WTC11 (cell line): ENCODE measurements at regions not wholly inside any gene's neighbourhood (a gene's known extent, or its start where the extent isn't known, plus 50 kb on each side); places are given as distances from the start of the nearest gene placed in this dataset.

Experiments
- ATAC-seq: fragments of 200-7000 bp; cut with Tn5 transposase; 2 replicates; pipeline ENCODE4 v1.10.0; 2021; ENCODE audit warnings: mild to moderate bottlenecking, moderate library complexity
- CTCF ChIA-PET: fragments of 300-600 bp; sonication (Branson Sonifier 250); formaldehyde crosslinking; loops from one replicate; lab custom pipeline; 2021; ENCODE audit warnings: antibody characterized with exemption; lab: Charles Lee
- POLR2A ChIA-PET: fragments of 350-600 bp; sonication (Branson Sonifier 250); formaldehyde crosslinking; loops from one replicate; lab custom pipeline; 2021; ENCODE audit warnings: antibody characterized with exemption; lab: Charles Lee
- DNase-seq: peaks from one replicate; pipeline ENCODE4 v3.0.0; 2021; ENCODE audit warnings: low spot score
- H3K27ac Mint-ChIP-seq: 2 replicates; pipeline ENCODE4 v1.8.0; 2021; ENCODE audit warnings: mixed read lengths
- H3K27me3 Mint-ChIP-seq: 2 replicates; pipeline ENCODE4 v1.8.0; 2021; ENCODE audit warnings: low read depth, mild to moderate bottlenecking, moderate library complexity, mixed read lengths
- H3K36me3 Mint-ChIP-seq: 2 replicates; pipeline ENCODE4 v1.8.0; 2021; ENCODE audit warnings: mixed read lengths
- H3K4me1 Mint-ChIP-seq: 2 replicates; pipeline ENCODE4 v1.8.0; 2022; ENCODE audit warnings: mixed read lengths
- H3K4me3 Mint-ChIP-seq: 2 replicates; pipeline ENCODE4 v1.8.0; 2021; ENCODE audit warnings: mild to moderate bottlenecking, moderate library complexity, mixed read lengths
- H3K9me3 Mint-ChIP-seq: 2 replicates; pipeline ENCODE4 v1.8.0; 2021; ENCODE audit warnings: mixed read lengths
- ATF6 ChIP-seq: sonication (generic); formaldehyde crosslinking; IDR thresholded peaks from 2 replicates; pipeline ENCODE4 v1.8.1; 2023; ENCODE audit warnings: mild to moderate bottlenecking, missing genetic modification reagents
- EMX1 ChIP-seq: fragments of 250-450 bp; sonication (Bioruptor Pico); IDR thresholded peaks from 2 replicates; pipeline ENCODE4 v1.8.0; 2021; ENCODE audit warnings: mild to moderate bottlenecking
- ERG ChIP-seq: fragments of 250-450 bp; sonication (Bioruptor Pico); IDR thresholded peaks from 2 replicates; pipeline ENCODE4 v1.8.0; 2021; ENCODE audit warnings: mild to moderate bottlenecking
- HMGXB4 ChIP-seq: sonication (generic); formaldehyde crosslinking; IDR thresholded peaks from 2 replicates; pipeline ENCODE4 v1.8.1; 2023; ENCODE audit warnings: mild to moderate bottlenecking, moderate library complexity, missing genetic modification reagents
- MAX ChIP-seq: sonication (generic); formaldehyde crosslinking; IDR thresholded peaks from 2 replicates; pipeline ENCODE4 v1.8.0; 2022; ENCODE audit warnings: mild to moderate bottlenecking, missing genetic modification reagents
- MXD4 ChIP-seq: fragments of 250-450 bp; sonication (Bioruptor Pico); IDR thresholded peaks from 2 replicates; pipeline ENCODE4 v1.8.0; 2021; ENCODE audit warnings: mild to moderate bottlenecking, moderate library complexity, borderline replicate concordance
- NR3C1 ChIP-seq: sonication (generic); formaldehyde crosslinking; conservative IDR thresholded peaks from 2 replicates; pipeline ENCODE4 v1.8.1; 2023; ENCODE audit warnings: low read depth, mild to moderate bottlenecking, missing genetic modification reagents
- PRDM15 ChIP-seq: sonication (generic); formaldehyde crosslinking; IDR thresholded peaks from 2 replicates; pipeline ENCODE4 v1.8.0; 2022; ENCODE audit warnings: missing genetic modification reagents
- PREB ChIP-seq: sonication (generic); formaldehyde crosslinking; IDR thresholded peaks from 2 replicates; pipeline ENCODE4 v1.8.1; 2022; ENCODE audit warnings: mild to moderate bottlenecking, missing genetic modification reagents, moderate library complexity, borderline replicate concordance
- USF1 ChIP-seq: sonication (generic); formaldehyde crosslinking; IDR thresholded peaks from 2 replicates; pipeline ENCODE4 v1.8.0; 2022; ENCODE audit warnings: mild to moderate bottlenecking, missing genetic modification reagents
- ZBTB43 ChIP-seq: sonication (generic); formaldehyde crosslinking; IDR thresholded peaks from 2 replicates; pipeline ENCODE4 v1.8.1; 2023; ENCODE audit warnings: mild to moderate bottlenecking, missing genetic modification reagents
- ZNF138 ChIP-seq: sonication (generic); formaldehyde crosslinking; conservative IDR thresholded peaks from 2 replicates; pipeline ENCODE4 v1.8.1; 2022; ENCODE audit warnings: mild to moderate bottlenecking, moderate library complexity, missing genetic modification reagents
- ZNF416 ChIP-seq: fragments of 250-450 bp; sonication (Bioruptor Pico); IDR thresholded peaks from 2 replicates; pipeline ENCODE4 v1.9.0; 2021; ENCODE audit warnings: mild to moderate bottlenecking, inconsistent platforms
- ZNF512 ChIP-seq: sonication (generic); formaldehyde crosslinking; IDR thresholded peaks from 2 replicates; pipeline ENCODE4 v1.8.1; 2022; ENCODE audit warnings: missing genetic modification reagents, borderline replicate concordance

- no peak for TF ChIP-seq ZNF512 (CRISPR knock-in tag)
- TF ChIP-seq MAX, result no peak
- TF ChIP-seq ZBTB43 (CRISPR knock-in tag), result no peak
These were observed 287.9 kb upstream of the MTNR1B start (continued) for GRCh38 chr11:92681586-92681985.

GRCh38 chr11:92682136-92682535, 287.3 kb upstream of the MTNR1B start:
- ATAC-seq (no peak), DNase-seq (no peak)
- no peak overlapping the region for H3K27ac Mint-ChIP-seq
- no peak for TF ChIP-seq EMX1 (CRISPR knock-in tag)
- TF ChIP-seq NR3C1 (CRISPR knock-in tag), result no peak
- TF ChIP-seq ZNF138 (CRISPR knock-in tag), result no peak
- no peak for TF ChIP-seq MXD4 (CRISPR knock-in tag)
- TF ChIP-seq ZNF416 (CRISPR knock-in tag), result no peak
- no peak for TF ChIP-seq ATF6 (CRISPR knock-in tag)
- no peak for TF ChIP-seq ZBTB43 (CRISPR knock-in tag)
- no peak for TF ChIP-seq PRDM15
- TF ChIP-seq ERG (CRISPR knock-in tag), result no peak
- no peak for TF ChIP-seq HMGXB4
- no peak for TF ChIP-seq USF1 (CRISPR knock-in tag)
- TF ChIP-seq ZNF512 (CRISPR knock-in tag), result no peak
- no peak for TF ChIP-seq PREB (CRISPR knock-in tag)
- H3K4me1 Mint-ChIP-seq, result peaks cover 5% of the 10 kb centered on the region
- peaks cover 16% of the 10 kb centered on the region for H3K9me3 Mint-ChIP-seq
- H3K27me3 Mint-ChIP-seq, result no peaks in the 10 kb centered on the region
- ChIA-PET CTCF (no interaction called here), POLR2A (interaction anchor here (0.9 kb wide), 1 partner anchor 26 kb away, joined by 3 read pairs; no protein-coding TSS in a partner anchor)
- no peak overlapping the region for H3K4me3 Mint-ChIP-seq
- peaks cover 11% of the 10 kb centered on the region for H3K36me3 Mint-ChIP-seq
